ENCODE measurements at regions not wholly inside any gene's neighbourhood (a gene's known extent, or its start where the extent isn't known, plus 50 kb on each side); places are given as distances from the start of the nearest gene placed in this dataset.

GRCh38 chr1:163747855-163748254, 426.1 kb downstream of the NUF2 start:
- TF ChIP-seq CTCF (IDR thresholded peaks at IDR 0.05), result no peak
- no peak for TF ChIP-seq POLR2A (IDR thresholded peaks at IDR 0.05)
